ENCODE measurements at regions not wholly inside any gene's neighbourhood (a gene's known extent, or its start where the extent isn't known, plus 50 kb on each side); places are given as distances from the start of the nearest gene placed in this dataset.

DNA sequence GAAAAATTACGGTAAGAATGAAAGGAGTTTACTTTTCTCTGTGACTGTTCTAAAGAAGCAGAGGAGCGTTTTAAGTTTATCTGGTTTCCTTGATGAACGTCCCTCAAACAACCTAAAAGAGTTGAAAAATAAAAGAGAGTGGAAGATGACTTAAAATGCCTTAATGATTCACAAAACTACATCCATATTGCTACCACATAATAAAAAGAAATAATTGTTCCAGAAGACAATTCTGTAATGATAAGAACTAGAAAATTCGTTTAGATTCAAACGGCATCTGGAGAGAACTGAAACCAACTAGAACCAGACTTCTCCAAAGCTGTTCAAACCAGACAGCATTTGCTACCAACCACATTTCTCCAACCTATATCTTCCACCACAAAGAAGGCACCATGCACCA is 68.1 kb downstream of the TEKT4 start:
- no peak for DNase-seq

DNA sequence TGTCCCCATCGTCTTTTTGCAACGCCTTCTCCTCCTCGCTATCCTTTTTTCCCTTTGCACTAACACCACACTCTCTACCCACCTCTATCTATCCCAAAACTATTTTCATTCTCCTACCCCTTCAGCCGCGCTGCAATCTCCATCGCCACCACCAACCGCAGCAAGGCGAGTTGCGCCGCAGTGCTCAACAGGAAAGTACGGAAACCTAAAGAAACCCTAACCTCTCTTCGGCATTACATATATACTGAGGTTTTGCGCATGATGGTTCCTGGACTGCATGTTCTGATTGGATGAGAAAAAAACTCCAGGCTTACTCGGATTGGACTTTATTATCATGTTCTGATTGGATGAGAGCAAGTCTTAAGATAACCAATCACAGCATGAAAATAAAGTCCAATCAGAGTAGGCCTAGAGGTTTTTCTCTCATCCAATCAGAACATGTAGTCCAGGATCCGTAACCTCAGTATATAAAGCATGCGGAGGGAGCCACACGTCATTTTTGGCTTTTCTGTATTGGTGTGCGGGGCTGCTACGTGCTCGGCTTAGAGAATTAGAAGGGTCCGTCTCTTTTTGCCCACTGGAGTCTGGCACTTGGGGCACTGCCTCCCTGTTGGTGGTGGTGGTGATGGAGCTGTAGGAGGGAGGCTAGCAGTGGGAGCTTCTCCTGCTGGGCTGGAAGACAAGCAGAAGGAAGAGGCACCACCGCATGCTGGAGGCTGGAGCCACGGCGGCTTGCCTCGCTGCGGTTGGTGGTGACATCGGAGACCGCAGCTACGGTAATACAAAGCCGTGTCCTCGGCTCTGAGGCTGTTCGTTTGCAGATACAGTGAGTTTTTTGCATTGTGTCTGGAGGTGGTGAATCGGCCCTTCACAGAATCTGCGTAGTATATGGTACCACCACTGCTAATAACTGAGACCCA is 76.1 kb downstream of the TEKT4 start:
- no peak for DNase-seq

DNA sequence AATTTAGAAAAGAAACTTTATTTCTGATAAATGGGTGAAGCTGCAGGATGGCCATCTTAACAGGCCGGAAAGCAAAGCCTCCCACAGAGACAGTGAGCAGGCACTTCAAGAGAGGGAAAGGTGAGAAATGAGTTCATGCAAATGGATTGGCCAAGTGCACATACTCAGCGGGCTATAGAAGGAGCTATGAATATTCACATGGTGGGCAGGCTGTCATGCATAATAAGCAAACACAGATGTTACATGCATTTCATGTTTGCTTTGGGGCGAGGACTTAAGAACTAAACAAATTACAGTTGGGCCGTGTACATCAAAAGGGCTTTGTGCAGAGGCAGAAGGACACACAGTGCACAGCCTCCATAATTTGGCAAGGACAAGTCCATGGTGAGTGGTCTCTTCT is 69.8 kb upstream of the MAL start:
- no peak for DNase-seq

DNA sequence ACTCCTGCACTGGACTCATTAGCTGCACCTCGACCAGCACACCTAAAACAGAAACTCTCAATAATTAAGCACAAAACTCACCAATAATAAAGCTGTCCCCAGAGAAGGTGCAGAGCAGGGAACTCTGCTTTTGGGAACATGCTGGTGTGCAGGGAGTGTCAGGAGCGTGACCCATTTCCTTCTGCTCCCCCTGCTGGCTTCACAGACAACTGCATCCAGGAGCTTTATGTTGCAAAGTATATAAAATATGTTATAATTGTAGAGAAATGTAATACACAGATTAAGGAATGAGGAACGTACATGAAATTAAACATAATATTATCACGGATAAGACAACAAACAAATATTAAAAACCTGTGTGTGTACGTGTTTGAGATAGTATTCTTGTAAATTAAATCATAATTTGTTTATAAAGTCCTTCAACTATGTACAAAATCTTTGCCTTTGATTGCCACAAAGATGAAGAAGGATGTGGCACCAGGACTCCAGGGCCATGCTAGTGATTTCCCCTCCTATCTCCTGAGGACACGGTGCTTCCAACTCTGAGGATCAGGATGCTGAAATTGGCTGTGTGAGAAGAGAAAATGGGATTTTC is 68.6 kb upstream of the MAL start:
- peak; percentile 20 to 30 for DNase-seq

DNA sequence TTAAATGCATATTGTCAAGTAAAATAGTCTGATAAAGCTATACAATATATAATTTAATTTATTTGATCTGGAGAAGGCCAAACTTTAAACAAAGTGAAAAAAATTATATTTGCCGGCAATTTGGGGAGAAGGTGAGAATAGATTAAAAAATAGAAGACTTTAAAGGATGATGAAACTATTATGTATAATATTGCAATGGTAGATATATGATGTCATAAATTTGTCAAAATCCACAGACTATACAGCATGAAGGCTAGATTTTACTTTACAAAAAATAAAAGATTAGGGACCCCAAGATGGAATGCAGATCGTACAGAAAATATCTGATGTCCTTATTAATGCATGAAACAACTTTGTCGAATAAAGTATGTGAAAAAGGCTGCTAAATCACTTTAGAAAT is 67.3 kb upstream of the MAL start:
- no peak for DNase-seq

DNA sequence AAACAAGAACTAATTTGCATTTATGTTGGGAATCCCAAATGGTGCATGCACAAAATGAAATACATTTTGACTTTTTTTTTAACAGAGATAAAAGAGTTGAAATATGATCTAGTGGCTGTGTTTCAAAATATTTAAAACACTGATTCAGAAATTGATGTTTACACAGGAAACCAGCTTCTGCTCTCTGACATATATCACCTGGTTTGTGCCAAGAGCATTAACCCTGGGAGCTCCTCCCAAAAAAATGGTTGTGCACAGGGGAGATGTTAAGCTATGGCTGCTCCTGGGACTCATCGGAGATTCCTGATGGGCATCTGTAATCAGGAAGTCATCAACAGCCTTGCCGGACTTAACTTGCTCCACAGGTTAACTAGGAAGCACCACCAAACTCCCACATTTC is 65.2 kb upstream of the MAL start:
- no peak for DNase-seq

DNA sequence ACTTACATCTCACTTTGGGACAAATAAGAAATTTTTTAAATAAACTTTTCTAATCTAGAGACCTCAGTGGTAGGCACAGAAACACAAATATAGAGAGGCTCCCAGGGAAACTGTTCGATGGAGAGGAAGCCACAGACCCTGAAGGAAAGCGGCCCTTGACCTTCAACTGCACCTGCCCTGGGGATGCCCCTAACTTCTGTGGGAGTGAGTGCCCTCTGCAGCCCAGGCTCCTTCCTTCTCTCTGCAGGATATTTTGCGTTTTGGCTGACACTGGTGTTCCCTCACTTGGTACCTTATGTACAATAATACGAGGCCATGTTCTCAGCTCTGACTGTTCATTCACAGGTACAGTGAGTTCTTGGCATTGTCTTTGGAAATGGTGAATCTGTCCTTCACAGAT is 64.8 kb upstream of the MAL start:
- DNase-seq, result no peak

DNA sequence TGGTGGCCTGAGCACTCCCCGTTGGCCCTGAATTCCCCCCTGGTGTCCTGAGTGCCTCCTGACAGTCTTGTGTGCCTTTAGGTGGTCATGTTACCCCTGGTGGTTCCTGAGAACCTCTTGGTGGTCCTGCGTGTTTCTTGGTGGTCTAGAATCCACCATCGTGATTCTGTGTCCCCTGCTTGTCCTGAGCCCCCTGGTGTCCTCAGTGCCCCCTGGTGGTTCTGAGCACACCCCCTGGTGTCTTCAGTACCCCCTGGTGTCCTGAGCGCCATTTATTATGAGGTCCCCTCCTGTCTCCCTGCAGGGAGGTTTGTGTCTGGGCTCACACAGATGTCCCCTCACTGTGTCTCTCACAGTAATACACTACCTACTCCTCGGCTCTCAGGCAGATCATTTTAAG is 61.3 kb upstream of the MAL start:
- DNase-seq, result no peak

DNA sequence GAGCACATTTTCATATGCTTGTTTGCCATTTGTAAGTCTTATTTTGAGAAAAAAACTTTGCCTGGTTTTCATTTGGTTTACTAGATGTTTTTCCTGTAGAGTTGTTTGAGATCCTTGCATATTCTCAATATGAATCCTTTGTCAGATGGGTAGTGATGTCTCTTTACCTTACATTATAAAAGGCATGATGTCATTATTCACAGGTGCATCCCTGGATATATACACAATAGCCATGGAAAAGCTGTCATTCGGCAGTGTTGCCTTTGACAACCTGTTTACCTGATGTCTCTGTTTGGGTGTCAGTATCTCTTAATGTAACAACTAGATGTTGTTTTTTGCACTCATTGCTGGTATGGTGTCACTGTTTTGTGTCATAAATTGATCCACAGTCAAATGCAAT is 58.8 kb upstream of the MAL start:
- no peak for DNase-seq

DNA sequence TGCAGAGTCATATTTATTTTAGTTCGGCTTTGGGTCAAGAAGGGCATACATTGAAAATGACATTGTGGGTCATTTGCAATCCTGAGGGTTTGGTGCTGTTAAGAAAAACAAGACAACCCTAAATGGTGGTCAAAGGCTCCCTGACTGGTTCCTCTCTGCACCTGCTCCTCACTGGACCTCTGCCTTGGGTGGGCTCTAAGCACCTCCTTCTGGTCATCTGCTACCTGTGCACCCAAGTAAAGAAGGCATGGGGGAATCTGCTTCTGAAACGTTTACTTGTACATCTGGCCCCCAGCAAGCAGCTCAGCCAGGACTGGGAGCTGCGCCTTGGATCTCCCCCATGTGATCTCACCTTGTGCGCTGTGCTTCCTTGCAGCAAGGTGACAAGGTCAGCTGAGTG is 55.2 kb upstream of the MAL start:
- DNase-seq, result no peak
